ENCODE measurements at regions not wholly inside any gene's neighbourhood (a gene's known extent, or its start where the extent isn't known, plus 50 kb on each side); places are given as distances from the start of the nearest gene placed in this dataset.

- CTCF ChIA-PET, result no interaction called here
- ATAC-seq (ENCODE audit: low read depth), result no peak
- intact Hi-C loops (cut with micrococcal nuclease), result loop anchor here (5.0 kb wide), 1 partner anchor 1102 kb away; no protein-coding TSS in a partner anchor
- Mint-ChIP-seq H3K4me1 (no peaks in the 10 kb centered on the region), H3K9me3 (ENCODE audit: insufficient read depth) (no peaks in the 10 kb centered on the region), H3K27ac (no peak overlapping the region), H3K4me3 (no peak overlapping the region), H3K27me3 (peaks cover 13% of the 10 kb centered on the region)
- no peaks in the 10 kb centered on the region for H4K20me1 ChIP-seq (ENCODE audit: control insufficient read depth, insufficient read depth, low read length, poor library complexity, severe bottlenecking)
- POLR2A ChIA-PET, result no interaction called here
- no peaks in the 10 kb centered on the region for H3K27me3 ChIP-seq (replicated peaks in 1 of 4; ENCODE audit: control extremely low read depth in 1 of 4, control insufficient read depth in 3 of 4, insufficient read depth in 4 of 4, low read length in 3 of 4)
- H3K4me1 ChIP-seq (ENCODE audit: control insufficient read depth in 2 of 2, insufficient read depth in 2 of 2, low read length in 2 of 2), result no peaks in the 10 kb centered on the region
- no peak overlapping the region for H3K4me2 ChIP-seq (replicated peaks; ENCODE audit: low read depth, low read length, poor library complexity, severe bottlenecking)
- WGBS (ENCODE audit: insufficient coverage), result no CpG with 5 or more reads among the region's 2 CpGs
- no peaks in the 10 kb centered on the region for H3K9me3 ChIP-seq (ENCODE audit: control extremely low read depth in 1 of 3, control insufficient read depth in 2 of 3, insufficient read depth in 1 of 3, low read length in 2 of 3)
- H3K27ac ChIP-seq (ENCODE audit: low read length in 2 of 2), result no peak overlapping the region
- H3K79me2 ChIP-seq (ENCODE audit: control insufficient read depth, insufficient read depth, low read length), result no peaks in the 10 kb centered on the region
- H3K4me3 ChIP-seq (ENCODE audit: control extremely low read depth in 1 of 5, extremely low read depth in 1 of 5, insufficient read depth in 1 of 5, low read depth in 2 of 5, low read length in 4 of 5), result no peak overlapping the region
- no peaks in the 10 kb centered on the region for H3K36me3 ChIP-seq (replicated peaks in 1 of 2; ENCODE audit: control extremely low read depth in 1 of 2, control insufficient read depth in 1 of 2, extremely low read depth in 1 of 2, insufficient read depth in 2 of 2, low read length in 1 of 2)
- TF ChIP-seq EZH2 (IDR thresholded peaks at IDR 0.05; ENCODE audit: borderline replicate concordance, insufficient read depth, low read depth, low read length, poor library complexity, severe bottlenecking) (no peak), CTCF (IDR thresholded peaks at IDR 0.05) (no peak)
- H3K9ac ChIP-seq (ENCODE audit: low read length), result no peak overlapping the region
- DNase-seq, result no peak
- H2AFZ ChIP-seq (ENCODE audit: insufficient read depth, low read depth, low read length, poor library complexity, severe bottlenecking), result no peak overlapping the region
Observed at GRCh38 chr6:85754894-85755293, 112.2 kb upstream of the SYNCRIP start.

GRCh38 chr6:85752602-85753001 lies 109.9 kb upstream of the SYNCRIP start:
- Histone ChIP-seq H3K27me3 (replicated peaks in 1 of 4; ENCODE audit: control extremely low read depth in 1 of 4, control insufficient read depth in 3 of 4, insufficient read depth in 4 of 4, low read length in 3 of 4) (no peaks in the 10 kb centered on the region), H3K27ac (ENCODE audit: low read length in 2 of 2) (no peak overlapping the region), H3K4me2 (replicated peaks; ENCODE audit: low read depth, low read length, poor library complexity, severe bottlenecking) (no peak overlapping the region), H4K20me1 (ENCODE audit: control insufficient read depth, insufficient read depth, low read length, poor library complexity, severe bottlenecking) (no peaks in the 10 kb centered on the region), H3K79me2 (ENCODE audit: control insufficient read depth, insufficient read depth, low read length) (no peaks in the 10 kb centered on the region), H3K36me3 (replicated peaks in 1 of 2; ENCODE audit: control extremely low read depth in 1 of 2, control insufficient read depth in 1 of 2, extremely low read depth in 1 of 2, insufficient read depth in 2 of 2, low read length in 1 of 2) (no peaks in the 10 kb centered on the region), H3K9me3 (ENCODE audit: control extremely low read depth in 1 of 3, control insufficient read depth in 2 of 3, insufficient read depth in 1 of 3, low read length in 2 of 3) (no peaks in the 10 kb centered on the region), H3K9ac (ENCODE audit: low read length) (no peak overlapping the region), H3K4me3 (ENCODE audit: control extremely low read depth in 1 of 5, extremely low read depth in 1 of 5, insufficient read depth in 1 of 5, low read depth in 2 of 5, low read length in 4 of 5) (no peak overlapping the region), H2AFZ (ENCODE audit: insufficient read depth, low read depth, low read length, poor library complexity, severe bottlenecking) (no peak overlapping the region), H3K4me1 (ENCODE audit: control insufficient read depth in 2 of 2, insufficient read depth in 2 of 2, low read length in 2 of 2) (no peaks in the 10 kb centered on the region)
- DNase-seq, result no peak
- H3K27me3 Mint-ChIP-seq, result peaks cover 27% of the 10 kb centered on the region
- H3K9me3 Mint-ChIP-seq (ENCODE audit: insufficient read depth), result no peaks in the 10 kb centered on the region
- ATAC-seq (ENCODE audit: low read depth), result no peak
- TF ChIP-seq CTCF (IDR thresholded peaks at IDR 0.05) (no peak), EZH2 (IDR thresholded peaks at IDR 0.05; ENCODE audit: borderline replicate concordance, insufficient read depth, low read depth, low read length, poor library complexity, severe bottlenecking) (no peak)
- no CpG with 5 or more reads among the region's 5 CpGs for WGBS (ENCODE audit: insufficient coverage)
- no peak overlapping the region for H3K4me3 Mint-ChIP-seq
- intact Hi-C loops (cut with micrococcal nuclease), result no loop called here
- no peaks in the 10 kb centered on the region for H3K4me1 Mint-ChIP-seq
- CTCF ChIA-PET, result no interaction called here
- POLR2A ChIA-PET, result no interaction called here
- H3K27ac Mint-ChIP-seq, result no peak overlapping the region
